Liver (tissue), 3 donors: ENCODE measurements at regions not wholly inside any gene's neighbourhood (a gene's known extent, or its start where the extent isn't known, plus 50 kb on each side); places are given as distances from the start of the nearest gene placed in this dataset.

ENCODE experiments used
- ATF3 ChIP-seq: IDR thresholded peaks from 2 replicates; pipeline ENCODE4 v1.6.1; 2016; ENCODE audit warnings: antibody characterized with exemption
- CTCF ChIP-seq: fragments of 150-350 bp; IDR thresholded peaks from 2 replicates; pipeline ENCODE4 v1.5.1; 2017; ENCODE audit warnings: improper control_type of control experiment, low read depth, low read length; ENCODE audit not compliant: missing input control
- EGR1 ChIP-seq, 2 donors: IDR thresholded peaks; 2 replicates each; pipeline ENCODE4 v1.6.1; 2016 to 2018; ENCODE audit warnings: antibody characterized with exemption in 2 of 2, low read depth in 2 of 2
- GABPA ChIP-seq, 2 donors: IDR thresholded peaks in 1 of 2; conservative IDR thresholded peaks in 1 of 2; 2 replicates each; pipeline ENCODE4 v1.6.1; 2016; ENCODE audit warnings: antibody characterized with exemption in 2 of 2, mild to moderate bottlenecking in 1 of 2, moderate library complexity in 1 of 2
- MAX ChIP-seq: IDR thresholded peaks from 2 replicates; pipeline ENCODE4 v1.6.1; 2016; ENCODE audit warnings: antibody characterized with exemption
- RAD21 ChIP-seq, 2 donors: IDR thresholded peaks; 2 replicates each; pipeline ENCODE4 v1.6.1; 2016; ENCODE audit warnings: antibody characterized with exemption in 2 of 2, mild to moderate bottlenecking in 2 of 2
- REST ChIP-seq: IDR thresholded peaks from 2 replicates; pipeline ENCODE4 v1.6.1; 2016; ENCODE audit warnings: antibody characterized with exemption, mild to moderate bottlenecking
- RXRA ChIP-seq, 2 donors: IDR thresholded peaks; 2 replicates each; pipeline ENCODE4 v1.6.1; 2017 to 2018; ENCODE audit warnings: antibody characterized with exemption in 2 of 2, mild to moderate bottlenecking in 1 of 2
- SP1 ChIP-seq: IDR thresholded peaks from 2 replicates; pipeline ENCODE4 v1.6.1; 2018; ENCODE audit warnings: antibody characterized with exemption, mild to moderate bottlenecking
- TAF1 ChIP-seq: conservative IDR thresholded peaks from 2 replicates; pipeline ENCODE4 v1.6.1; 2016; ENCODE audit warnings: antibody characterized with exemption, mild to moderate bottlenecking
- YY1 ChIP-seq: IDR thresholded peaks from 2 replicates; pipeline ENCODE4 v1.6.1; 2016; ENCODE audit warnings: antibody characterized with exemption, mild to moderate bottlenecking
- donor health status: healthy.
- donor health status: healthy.

- TF ChIP-seq MAX = no peak
- no peak for TF ChIP-seq CTCF
- TF ChIP-seq YY1 = no peak
- TF ChIP-seq REST = no peak
- TF ChIP-seq SP1 = no peak
- no peak for TF ChIP-seq TAF1
- TF ChIP-seq RXRA (IDR thresholded peaks at IDR 0.05) = no peak
- TF ChIP-seq ATF3 = no peak
- no peak for TF ChIP-seq EGR1 (IDR thresholded peaks at IDR 0.05; ENCODE audit: low read depth in 2 of 2)
- TF ChIP-seq RAD21 (IDR thresholded peaks at IDR 0.05) = no peak
- TF ChIP-seq GABPA (IDR thresholded peaks at IDR 0.05 in 1 of 2, conservative IDR thresholded peaks at IDR 0.05 in 1 of 2) = no peak
Measured at GRCh38 chr15:93249623-93250022, 160.6 kb upstream of the RGMA start.
